GM18502 (cell line): ENCODE measurements at regions not wholly inside any gene's neighbourhood (a gene's known extent, or its start where the extent isn't known, plus 50 kb on each side); places are given as distances from the start of the nearest gene placed in this dataset.
"Not testable (repeated sequence)": the region's sequence is repeated elsewhere in the genome, so short reads cannot be mapped to it uniquely, and the experiment has no call there.

Source experiments
- ATAC-seq: cut with Tn5 transposase; IDR thresholded peaks from one replicate; pipeline ENCODE4 v1.9.1; 2021; ENCODE audit warnings: mild to moderate bottlenecking; ENCODE audit not compliant: unreplicated experiment, poor library complexity

GRCh38 chr13:111411919-111412650, 91.6 kb downstream of the TEX29 start:
- no peak for ATAC-seq

- ATAC-seq, result no peak
Measured at GRCh38 chr13:111413407-111414187, 93.2 kb downstream of the TEX29 start.

- no peak for ATAC-seq
Measured at GRCh38 chr13:111414341-111414740, 93.9 kb downstream of the TEX29 start.

GRCh38 chr13:111415246-111415645, 94.8 kb downstream of the TEX29 start:
- ATAC-seq, result no peak

GRCh38 chr13:111415765-111416164, 95.3 kb downstream of the TEX29 start:
- no peak for ATAC-seq

GRCh38 chr13:111418101-111418500, 97.7 kb downstream of the TEX29 start:
- no peak for ATAC-seq

GRCh38 chr13:111420113-111420876, 99.9 kb downstream of the TEX29 start:
- no peak for ATAC-seq

GRCh38 chr13:111421216-111421615, 100.8 kb downstream of the TEX29 start:
- ATAC-seq, result no peak

GRCh38 chr13:111422348-111422747, 101.9 kb downstream of the TEX29 start:
- ATAC-seq, result no peak

GRCh38 chr13:111423168-111423785, 102.8 kb downstream of the TEX29 start:
- no peak for ATAC-seq

- ATAC-seq, result no peak
Measured at GRCh38 chr13:111424134-111424533, 103.7 kb downstream of the TEX29 start.

- no peak for ATAC-seq
Measured at GRCh38 chr13:111425326-111425725, 104.9 kb downstream of the TEX29 start.

- ATAC-seq, result peak; percentile 94
Measured at GRCh38 chr13:111429064-111429558, 108.7 kb downstream of the TEX29 start.

- no peak for ATAC-seq
Measured at GRCh38 chr13:111431206-111431605, 110.8 kb downstream of the TEX29 start.

- ATAC-seq, result no peak
Measured at GRCh38 chr13:111434578-111435159, 114.2 kb downstream of the TEX29 start.

- ATAC-seq, result no peak
Measured at GRCh38 chr13:111436446-111436845, 116.0 kb downstream of the TEX29 start.

- ATAC-seq, result no peak
Measured at GRCh38 chr13:111437417-111437816, 117.0 kb downstream of the TEX29 start.

GRCh38 chr13:111437856-111438547, 117.6 kb downstream of the TEX29 start:
- ATAC-seq, result no peak

GRCh38 chr13:111440492-111440891, 120.0 kb downstream of the TEX29 start:
- not testable (repeated sequence) for ATAC-seq
